ENCODE measurements at regions not wholly inside any gene's neighbourhood (a gene's known extent, or its start where the extent isn't known, plus 50 kb on each side); places are given as distances from the start of the nearest gene placed in this dataset.

GRCh38 chr16:82319038-82319437 lies 149.0 kb upstream of the MPHOSPH6 start:
- TF ChIP-seq CTCF (conservative IDR thresholded peaks at IDR 0.05) (no peak), EZH2 (IDR thresholded peaks at IDR 0.05; ENCODE audit: low read depth) (no peak)

Data from PC-9 (cell line).